OCI-LY1 (cell line): ENCODE measurements at regions not wholly inside any gene's neighbourhood (a gene's known extent, or its start where the extent isn't known, plus 50 kb on each side); places are given as distances from the start of the nearest gene placed in this dataset.

Source experiments
- H2AFZ ChIP-seq: fragments of 200-600 bp; sonication (generic), shearing (Covaris generic); 2 replicates; pipeline ENCODE4 v1.6.0; 2014; ENCODE audit warnings: antibody characterized with exemption, mild to moderate bottlenecking, low read length
- H3F3A ChIP-seq: fragments of 200-600 bp; sonication (generic), shearing (Covaris generic); 2 replicates; pipeline ENCODE4 v1.6.0; 2014; ENCODE audit warnings: mild to moderate bottlenecking, antibody characterized with exemption, low read length, moderate library complexity; ENCODE audit not compliant: insufficient read depth
- H3K27ac ChIP-seq: fragments of 200-600 bp; sonication (generic); 2 replicates; pipeline ENCODE4 v1.5.1; 2014; ENCODE audit warnings: low read length, mixed run types, mild to moderate bottlenecking, low read depth; ENCODE audit not compliant: poor library complexity, severe bottlenecking
- H3K27me3 ChIP-seq: fragments of 200-600 bp; sonication (generic); 2 replicates; pipeline ENCODE4 v1.6.0; 2014; ENCODE audit warnings: antibody characterized with exemption, mild to moderate bottlenecking, low read length, moderate library complexity; ENCODE audit not compliant: insufficient read depth
- H3K36me3 ChIP-seq: fragments of 200-600 bp; sonication (generic); 2 replicates; pipeline ENCODE4 v1.6.1; 2014; ENCODE audit warnings: mild to moderate bottlenecking, antibody characterized with exemption, low read length, moderate library complexity, mixed read lengths; ENCODE audit not compliant: insufficient read depth
- H3K4me1 ChIP-seq: fragments of 200-600 bp; sonication (generic); 2 replicates; pipeline ENCODE4 v1.5.1; 2014; ENCODE audit warnings: mild to moderate bottlenecking, low read length, moderate library complexity; ENCODE audit not compliant: insufficient read depth, severe bottlenecking
- H3K4me2 ChIP-seq: fragments of 200-600 bp; sonication (generic), shearing (Covaris generic); 2 replicates; pipeline ENCODE4 v1.6.1; 2014; ENCODE audit warnings: low read length
- H3K4me3 ChIP-seq: fragments of 200-600 bp; sonication (generic); 2 replicates; pipeline ENCODE4 v1.5.1; 2014; ENCODE audit warnings: low read length, low read depth, mild to moderate bottlenecking, mixed read lengths; ENCODE audit not compliant: poor library complexity, severe bottlenecking
- H3K79me2 ChIP-seq: fragments of 200-600 bp; shearing (Covaris generic); 2 replicates; pipeline ENCODE4 v1.6.1; 2016; ENCODE audit warnings: mixed run types, low read length, mixed read lengths; ENCODE audit not compliant: insufficient read depth
- H3K9ac ChIP-seq: fragments of 200-600 bp; sonication (generic), shearing (Covaris generic); 2 replicates; pipeline ENCODE4 v1.6.1; 2014; ENCODE audit warnings: mild to moderate bottlenecking, low read length, mixed read lengths
- H3K9me2 ChIP-seq: fragments of 200-600 bp; sonication (generic), shearing (Covaris generic); 2 replicates; pipeline ENCODE4 v1.6.1; 2014; ENCODE audit warnings: low read depth, mild to moderate bottlenecking, low read length, mixed read lengths
- H3K9me3 ChIP-seq: fragments of 200-600 bp; shearing (Covaris generic); 2 replicates; pipeline ENCODE4 v1.6.1; 2014; ENCODE audit warnings: low read length, mixed read lengths
- H4K20me1 ChIP-seq: fragments of 200-600 bp; sonication (generic), shearing (Covaris generic); 2 replicates; pipeline ENCODE4 v1.6.0; 2016; ENCODE audit warnings: mild to moderate bottlenecking, low read length; ENCODE audit not compliant: insufficient read depth
- CTCF ChIP-seq: fragments of 200-600 bp; sonication (generic), shearing (Covaris generic); IDR thresholded peaks from 2 replicates; pipeline ENCODE4 v1.5.1; 2017; ENCODE audit warnings: mild to moderate bottlenecking, antibody characterized with exemption, low read length, moderate library complexity, mixed read lengths
- EZH2 ChIP-seq: fragments of 200-600 bp; sonication (generic), shearing (Covaris generic); IDR thresholded peaks from 2 replicates; pipeline ENCODE4 v1.8.0; 2017; ENCODE audit warnings: borderline replicate concordance, mixed run types, mild to moderate bottlenecking, antibody characterized with exemption, low read length, moderate library complexity, mixed read lengths

- Histone ChIP-seq H3F3A (no peaks in the 10 kb centered on the region), H2AFZ (no peak overlapping the region), H3K9ac (no peak overlapping the region), H3K27me3 (no peaks in the 10 kb centered on the region), H3K4me1 (no peaks in the 10 kb centered on the region), H3K36me3 (no peaks in the 10 kb centered on the region), H3K9me2 (no peaks in the 10 kb centered on the region), H3K4me3 (no peak overlapping the region), H3K79me2 (no peaks in the 10 kb centered on the region), H3K4me2 (no peak overlapping the region), H3K9me3 (no peaks in the 10 kb centered on the region), H3K27ac (no peak overlapping the region), H4K20me1 (no peaks in the 10 kb centered on the region)
- TF ChIP-seq EZH2 (no peak), CTCF (no peak)
These were observed 1566.5 kb upstream of the PCDH7 start for GRCh38 chr4:29153642-29154041.

- Histone ChIP-seq H3K4me1 (no peaks in the 10 kb centered on the region), H4K20me1 (no peaks in the 10 kb centered on the region), H3K9me3 (no peaks in the 10 kb centered on the region), H3K9me2 (no peaks in the 10 kb centered on the region), H3K36me3 (no peaks in the 10 kb centered on the region), H3K79me2 (no peaks in the 10 kb centered on the region), H3F3A (no peaks in the 10 kb centered on the region), H3K27ac (no peak overlapping the region), H3K9ac (no peak overlapping the region), H3K4me2 (no peak overlapping the region), H3K27me3 (no peaks in the 10 kb centered on the region), H2AFZ (no peak overlapping the region), H3K4me3 (no peak overlapping the region)
- TF ChIP-seq CTCF: no peak
- TF ChIP-seq EZH2: no peak
These were observed 1544.9 kb upstream of the PCDH7 start for GRCh38 chr4:29175291-29175690.

- no peak overlapping the region for H3K4me2 ChIP-seq
- H4K20me1 ChIP-seq: no peaks in the 10 kb centered on the region
- TF ChIP-seq EZH2 (no peak), CTCF (no peak)
- no peak overlapping the region for H2AFZ ChIP-seq
- no peaks in the 10 kb centered on the region for H3F3A ChIP-seq
- H3K27me3 ChIP-seq: no peaks in the 10 kb centered on the region
- H3K9me2 ChIP-seq: no peaks in the 10 kb centered on the region
- H3K4me3 ChIP-seq: no peak overlapping the region
- H3K36me3 ChIP-seq: no peaks in the 10 kb centered on the region
- no peak overlapping the region for H3K9ac ChIP-seq
- no peak overlapping the region for H3K27ac ChIP-seq
- no peaks in the 10 kb centered on the region for H3K4me1 ChIP-seq
- H3K79me2 ChIP-seq: no peaks in the 10 kb centered on the region
- no peaks in the 10 kb centered on the region for H3K9me3 ChIP-seq
These were observed 1521.1 kb upstream of the PCDH7 start for GRCh38 chr4:29199025-29199424.
